MM.1S (cell line): ENCODE measurements at regions not wholly inside any gene's neighbourhood (a gene's known extent, or its start where the extent isn't known, plus 50 kb on each side); places are given as distances from the start of the nearest gene placed in this dataset.

ENCODE experiments used
- DNase-seq: peaks from one replicate; pipeline ENCODE4 v3.0.0-alpha.2; 2015
- H2AFZ ChIP-seq: fragments of 300-600 bp; sonication (generic); 2 replicates; pipeline ENCODE4 v1.6.0; 2016; ENCODE audit warnings: antibody characterized with exemption, low read length
- H3F3A ChIP-seq: fragments of 300-600 bp; sonication (generic); 2 replicates; pipeline ENCODE4 v1.6.1; 2016; ENCODE audit warnings: mild to moderate bottlenecking, antibody characterized with exemption, low read length, moderate library complexity, mixed read lengths; ENCODE audit not compliant: insufficient read depth
- H3K27ac ChIP-seq: fragments of 300-600 bp; sonication (generic); 2 replicates; pipeline ENCODE4 v1.5.1; 2016; ENCODE audit warnings: mild to moderate bottlenecking, low read length
- H3K27me3 ChIP-seq: fragments of 300-600 bp; sonication (generic); replicated peaks from 2 replicates; pipeline ENCODE4 v1.6.0; 2016; ENCODE audit warnings: low read length; ENCODE audit not compliant: insufficient read depth
- H3K36me3 ChIP-seq: fragments of 300-600 bp; sonication (generic); replicated peaks from 2 replicates; pipeline ENCODE4 v1.6.1; 2016; ENCODE audit warnings: mild to moderate bottlenecking, low read length, mixed read lengths; ENCODE audit not compliant: insufficient read depth
- H3K4me1 ChIP-seq: fragments of 300-600 bp; sonication (generic); 2 replicates; pipeline ENCODE4 v1.6.1; 2016; ENCODE audit warnings: low read length, mixed read lengths
- H3K4me2 ChIP-seq: fragments of 300-600 bp; sonication (generic); 2 replicates; pipeline ENCODE4 v1.6.0; 2016; ENCODE audit warnings: low read depth, low read length
- H3K4me3 ChIP-seq: fragments of 300-600 bp; sonication (generic); 2 replicates; pipeline ENCODE4 v1.5.1; 2016; ENCODE audit warnings: low read length, mixed read lengths
- H3K79me2 ChIP-seq: fragments of 300-600 bp; sonication (generic); 2 replicates; pipeline ENCODE4 v1.6.1; 2016; ENCODE audit warnings: mixed run types, low read length, mixed read lengths
- H3K9ac ChIP-seq: fragments of 300-600 bp; sonication (generic); 2 replicates; pipeline ENCODE4 v1.6.1; 2016; ENCODE audit warnings: low read length, mixed read lengths
- H3K9me2 ChIP-seq: fragments of 300-600 bp; sonication (generic); replicated peaks from 2 replicates; pipeline ENCODE4 v1.6.1; 2016; ENCODE audit warnings: mild to moderate bottlenecking, low read length, mixed read lengths; ENCODE audit not compliant: insufficient read depth
- H3K9me3 ChIP-seq: fragments of 300-600 bp; sonication (generic); replicated peaks from 2 replicates; pipeline ENCODE4 v1.6.1; 2016; ENCODE audit warnings: mild to moderate bottlenecking, low read length, mixed read lengths; ENCODE audit not compliant: insufficient read depth
- H4K20me1 ChIP-seq: fragments of 300-600 bp; sonication (generic); 2 replicates; pipeline ENCODE4 v1.6.1; 2016; ENCODE audit warnings: mild to moderate bottlenecking, low read length, moderate library complexity, mixed read lengths; ENCODE audit not compliant: insufficient read depth
- CTCF ChIP-seq: fragments of 300-600 bp; sonication (generic); IDR thresholded peaks from 2 replicates; pipeline ENCODE4 v1.5.1; 2016; ENCODE audit warnings: antibody characterized with exemption, low read length, mixed read lengths
- EZH2 ChIP-seq: fragments of 300-600 bp; sonication (generic); optimal IDR thresholded peaks from 2 replicates; pipeline ENCODE3; 2017; ENCODE audit warnings: low read depth, mild to moderate bottlenecking, antibody characterized with exemption, low read length, mixed read lengths
- EZH2phosphoT487 ChIP-seq: fragments of 300-600 bp; sonication (generic); IDR thresholded peaks from 2 replicates; pipeline ENCODE4 v1.6.1; 2018; ENCODE audit warnings: antibody characterized with exemption, low read length

- Histone ChIP-seq H3K9me2 (no peaks in the 10 kb centered on the region), H2AFZ (no peak overlapping the region), H3K4me2 (no peak overlapping the region), H3F3A (no peaks in the 10 kb centered on the region), H3K4me3 (no peak overlapping the region), H3K4me1 (no peaks in the 10 kb centered on the region), H3K27ac (no peak overlapping the region), H3K9me3 (no peaks in the 10 kb centered on the region), H3K79me2 (no peaks in the 10 kb centered on the region), H3K36me3 (no peaks in the 10 kb centered on the region), H3K27me3 (no peaks in the 10 kb centered on the region), H3K9ac (no peak overlapping the region), H4K20me1 (no peaks in the 10 kb centered on the region)
- TF ChIP-seq EZH2 (no peak), EZH2phosphoT487 (no peak), CTCF (no peak)
- peak; percentile 21 for DNase-seq
Measured at GRCh38 chr5:113866763-113867162, 353.3 kb downstream of the YTHDC2 start.

- Histone ChIP-seq H3K79me2 (no peaks in the 10 kb centered on the region), H3K27ac (no peak overlapping the region), H3K4me1 (no peaks in the 10 kb centered on the region), H3K9me2 (no peaks in the 10 kb centered on the region), H3K27me3 (no peaks in the 10 kb centered on the region), H3K9me3 (no peaks in the 10 kb centered on the region), H3K4me2 (no peak overlapping the region), H2AFZ (no peak overlapping the region), H4K20me1 (no peaks in the 10 kb centered on the region), H3K9ac (no peak overlapping the region), H3K4me3 (no peak overlapping the region), H3K36me3 (no peaks in the 10 kb centered on the region), H3F3A (no peaks in the 10 kb centered on the region)
- TF ChIP-seq CTCF = no peak
- TF ChIP-seq EZH2 = no peak
- no peak for TF ChIP-seq EZH2phosphoT487
- DNase-seq = no peak
Measured at GRCh38 chr5:113869611-113870010, 356.1 kb downstream of the YTHDC2 start.

GRCh38 chr5:113871972-113872371 lies 358.5 kb downstream of the YTHDC2 start:
- DNase-seq = no peak
- no peak overlapping the region for H3K4me2 ChIP-seq
- no peaks in the 10 kb centered on the region for H3K4me1 ChIP-seq
- TF ChIP-seq EZH2phosphoT487 (no peak), CTCF (no peak)
- no peaks in the 10 kb centered on the region for H3K79me2 ChIP-seq
- H3K27me3 ChIP-seq = no peaks in the 10 kb centered on the region
- H3F3A ChIP-seq = no peaks in the 10 kb centered on the region
- H3K9me2 ChIP-seq = no peaks in the 10 kb centered on the region
- H2AFZ ChIP-seq = no peak overlapping the region
- no peak overlapping the region for H3K27ac ChIP-seq
- no peaks in the 10 kb centered on the region for H3K36me3 ChIP-seq
- no peak overlapping the region for H3K9ac ChIP-seq
- no peaks in the 10 kb centered on the region for H4K20me1 ChIP-seq
- H3K9me3 ChIP-seq = no peaks in the 10 kb centered on the region
- no peak overlapping the region for H3K4me3 ChIP-seq
